ENCODE measurements at regions not wholly inside any gene's neighbourhood (a gene's known extent, or its start where the extent isn't known, plus 50 kb on each side); places are given as distances from the start of the nearest gene placed in this dataset.

DNA sequence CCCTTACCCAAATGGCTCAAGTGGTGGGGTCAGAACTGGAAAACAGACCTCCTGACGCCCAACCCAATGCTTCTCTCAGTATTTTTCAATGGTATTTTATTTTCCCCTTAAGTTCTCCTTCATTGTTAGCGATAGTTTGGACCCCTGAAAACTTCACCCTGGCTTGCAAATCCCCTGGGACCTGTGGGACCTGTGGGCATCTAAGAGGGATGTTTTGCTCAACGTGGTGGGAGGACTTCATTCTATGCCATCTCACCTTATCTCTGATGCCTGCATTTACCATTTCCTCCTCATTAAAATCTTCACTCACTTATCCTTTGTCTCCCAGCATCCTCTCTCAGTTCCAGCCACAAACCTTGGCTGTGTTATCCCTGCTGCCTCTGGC lies 59.4 kb upstream of the GZMB start:
- no peak for DNase-seq (ENCODE audit: low read depth in 2 of 2)

DNA sequence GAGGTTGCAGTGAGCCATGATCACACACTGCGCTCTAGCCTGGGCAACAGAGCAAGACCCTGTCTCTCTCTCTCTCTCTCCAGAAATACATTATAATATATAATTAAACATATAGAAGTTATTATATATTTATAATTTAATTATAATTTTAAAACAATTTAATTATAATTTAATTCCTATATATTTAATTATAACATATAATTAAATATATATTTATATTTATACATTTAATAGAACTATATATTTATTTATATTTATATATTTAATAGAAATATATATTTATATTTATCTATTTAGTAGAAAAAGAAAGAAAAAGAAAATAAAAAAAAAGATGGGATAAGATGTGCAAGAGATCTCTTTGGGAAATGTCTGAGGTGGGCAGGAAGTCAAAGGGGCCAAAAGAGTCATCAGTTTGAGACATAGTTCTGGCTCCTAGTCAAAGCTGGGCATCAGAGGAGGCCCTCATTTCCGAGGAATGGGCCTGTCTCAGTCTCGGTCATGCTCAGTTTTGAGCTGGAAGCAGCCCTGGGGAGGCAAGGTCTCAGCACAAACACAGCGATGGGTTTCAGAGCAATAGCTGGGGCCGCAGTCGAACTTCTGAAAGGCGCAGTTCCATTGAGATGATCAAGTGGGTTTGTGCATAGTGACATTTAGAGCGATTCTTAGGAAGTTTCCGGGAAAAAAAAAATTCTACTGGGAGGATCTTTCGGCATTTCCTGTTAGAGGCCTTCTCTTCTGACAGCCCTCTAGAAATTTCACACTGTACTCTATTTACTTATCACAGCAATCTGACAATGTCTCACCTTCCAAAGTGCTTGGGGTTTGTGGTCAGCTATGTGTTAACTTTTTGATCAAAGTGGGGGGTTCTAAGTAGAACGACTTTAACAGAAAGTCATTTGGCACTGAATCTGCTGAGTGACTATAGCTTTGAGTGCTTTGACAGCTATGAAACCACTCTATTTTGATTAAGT lies 58.7 kb upstream of the GZMB start:
- DNase-seq (ENCODE audit: low read depth in 2 of 2) = peak; percentile 50 to 64

DNA sequence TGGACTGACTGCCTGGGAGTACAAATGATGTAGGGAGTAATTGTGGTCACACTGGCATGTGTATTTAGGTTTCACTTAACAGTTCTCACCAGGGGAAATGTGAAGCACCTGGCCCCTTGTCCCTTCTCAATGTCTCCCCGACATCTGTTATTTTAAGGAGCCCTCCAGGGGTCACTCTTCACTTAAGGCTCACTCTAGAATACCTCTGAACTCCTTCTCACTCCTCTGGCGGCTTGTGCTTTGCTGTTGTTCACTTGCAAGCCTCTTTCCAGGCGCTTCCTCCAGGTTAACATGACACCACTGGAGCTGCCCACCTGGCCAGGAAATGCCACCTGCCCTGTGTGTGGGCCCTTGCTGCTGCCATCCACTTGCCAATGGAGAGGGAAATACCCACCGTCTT lies 56.5 kb upstream of the GZMB start:
- DNase-seq (ENCODE audit: low read depth in 2 of 2) = no peak

DNA sequence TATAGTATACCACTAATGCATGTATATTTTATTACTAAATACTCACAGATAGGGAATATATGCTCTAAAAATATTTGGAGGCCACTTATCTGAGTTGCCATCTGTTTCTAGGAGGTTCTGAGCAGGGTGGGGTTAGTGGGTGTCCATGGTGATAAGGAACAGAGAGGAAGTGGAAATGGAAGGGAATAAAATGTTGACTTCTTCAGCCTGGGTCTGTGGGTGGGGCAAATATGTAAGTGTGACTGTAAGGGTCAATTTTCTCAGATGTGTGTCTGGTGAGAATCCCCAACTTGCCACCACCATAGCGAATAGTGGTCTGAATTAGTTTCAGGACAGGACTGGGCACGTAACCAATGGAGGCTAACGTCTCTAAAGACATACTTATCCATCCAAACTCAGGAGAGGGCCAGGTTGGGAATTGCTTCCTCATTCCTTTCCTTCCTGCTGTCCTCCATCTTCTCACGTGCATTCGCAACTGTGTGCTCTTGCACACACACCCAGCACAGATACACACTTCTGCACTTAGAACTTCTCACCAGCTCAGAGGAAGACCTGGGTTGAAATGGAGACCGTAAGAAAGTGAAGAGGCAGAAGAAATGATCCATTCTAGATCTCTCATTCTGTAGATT lies 54.2 kb upstream of the GZMB start:
- no peak for DNase-seq (ENCODE audit: low read depth in 2 of 2)

Data from stimulated activated CD8-positive, alpha-beta memory T cell treated with anti-CD3 and anti-CD28 coated beads, Interleukin-15, amount 100 ng/mL, for 48 hours (primary cell).